GM13977 (cell line): ENCODE measurements at regions not wholly inside any gene's neighbourhood (a gene's known extent, or its start where the extent isn't known, plus 50 kb on each side); places are given as distances from the start of the nearest gene placed in this dataset.
A peak's percentile ranks its signal among the peaks of the same experiment; 100 is the strongest.

Experiments
- DNase-seq: peaks from one replicate; pipeline ENCODE4 v3.0.0; 2012; ENCODE audit warnings: low spot score
- CTCF ChIP-seq: IDR thresholded peaks from 2 replicates; pipeline ENCODE4 v1.5.1; 2012; ENCODE audit warnings: mild to moderate bottlenecking, control low read depth; ENCODE audit not compliant: insufficient read depth; ENCODE audit errors: extremely low read depth, missing control alignments
- in situ Hi-C: fragments of 300-500 bp; cut with MboI; formaldehyde crosslinking; loops from one replicate; pipeline ENCODE4 v1.12.0; 2022; ENCODE audit warnings: low sequenced_read_pairs, low pct_unique_long_range_greater_than_20kb, mixed read lengths, inconsistent platforms; ENCODE audit not compliant: unreplicated experiment

GRCh38 chr6:145347216-145347615, 388.1 kb downstream of the EPM2A start:
- DNase-seq: no peak
- in situ Hi-C loops: no loop called here
- TF ChIP-seq CTCF: no peak

- DNase-seq: peak; percentile 38
- TF ChIP-seq CTCF: no peak
- in situ Hi-C loops: no loop called here
Observed at GRCh38 chr6:145349950-145350510, 385.3 kb downstream of the EPM2A start.

GRCh38 chr6:145350928-145351327, 384.4 kb downstream of the EPM2A start:
- no peak for DNase-seq
- no peak for TF ChIP-seq CTCF
- in situ Hi-C loops: no loop called here

- DNase-seq: no peak
- no peak for TF ChIP-seq CTCF
- in situ Hi-C loops: no loop called here
Observed at GRCh38 chr6:145352382-145353080, 382.8 kb downstream of the EPM2A start.

- in situ Hi-C loops: no loop called here
- no peak for DNase-seq
- no peak for TF ChIP-seq CTCF
Observed at GRCh38 chr6:145360865-145361264, 374.5 kb downstream of the EPM2A start.

- no peak for TF ChIP-seq CTCF
- in situ Hi-C loops: no loop called here
- no peak for DNase-seq
Observed at GRCh38 chr6:145367149-145367548, 368.2 kb downstream of the EPM2A start.
